Neuronal stem cell (in vitro differentiated cells): ENCODE measurements at regions not wholly inside any gene's neighbourhood (a gene's known extent, or its start where the extent isn't known, plus 50 kb on each side); places are given as distances from the start of the nearest gene placed in this dataset.
"Not testable (repeated sequence)": the region's sequence is repeated elsewhere in the genome, so short reads cannot be mapped to it uniquely, and the experiment has no call there.

ENCODE experiments used
- DNase-seq: peaks from one replicate; pipeline ENCODE4 v3.0.0-alpha.2; 2013; ENCODE audit warnings: low spot score
- H2AFZ ChIP-seq: one replicate; pipeline ENCODE4 v1.6.1; 2013; ENCODE audit warnings: mild to moderate bottlenecking, low read length, inconsistent platforms
- H2AK5ac ChIP-seq: 2 replicates; pipeline ENCODE4 v1.6.1; 2013; ENCODE audit warnings: low read depth, mild to moderate bottlenecking, inconsistent platforms, low read length, moderate library complexity, mixed read lengths
- H2BK120ac ChIP-seq: 2 replicates; pipeline ENCODE4 v1.6.1; 2013; ENCODE audit warnings: low read depth, mild to moderate bottlenecking, inconsistent platforms, low read length, moderate library complexity, mixed read lengths
- H2BK12ac ChIP-seq: one replicate; pipeline ENCODE4 v1.6.1; 2013; ENCODE audit warnings: low read length, inconsistent platforms
- H2BK15ac ChIP-seq: 2 replicates; pipeline ENCODE4 v1.6.1; 2013; ENCODE audit warnings: mild to moderate bottlenecking, low read length, inconsistent platforms, mixed read lengths
- H2BK5ac ChIP-seq: one replicate; pipeline ENCODE4 v1.6.1; 2013; ENCODE audit warnings: inconsistent platforms, mild to moderate bottlenecking, low read length, moderate library complexity
- H3K14ac ChIP-seq: one replicate; pipeline ENCODE4 v1.6.1; 2013; ENCODE audit warnings: low read length, inconsistent platforms
- H3K18ac ChIP-seq: 2 replicates; pipeline ENCODE4 v1.6.1; 2013; ENCODE audit warnings: low read length, inconsistent platforms
- H3K23ac ChIP-seq: 2 replicates; pipeline ENCODE4 v1.6.1; 2013; ENCODE audit warnings: low read depth, mild to moderate bottlenecking, mixed read lengths, low read length, inconsistent platforms; ENCODE audit not compliant: poor library complexity
- H3K27ac ChIP-seq: replicated peaks from 3 replicates; pipeline ENCODE4 v1.5.1; 2013; ENCODE audit warnings: low read length, inconsistent platforms
- H3K27me3 ChIP-seq, 3 experiments: 2 replicates each; pipeline ENCODE4 v1.6.1; 2013; ENCODE audit warnings: low read length in 3 of 3, mild to moderate bottlenecking in 2 of 3, inconsistent platforms in 1 of 3, low read depth in 1 of 3, mixed read lengths in 1 of 3, moderate library complexity in 1 of 3; ENCODE audit not compliant: control insufficient read depth in 3 of 3, insufficient read depth in 3 of 3
- H3K36me3 ChIP-seq, 2 donors: replicated peaks in 1 of 2; 2 replicates each; pipeline ENCODE4 v1.6.1; 2013; ENCODE audit warnings: low read length in 2 of 2; ENCODE audit not compliant: control insufficient read depth in 2 of 2, insufficient read depth in 2 of 2
- H3K4ac ChIP-seq: 2 replicates; pipeline ENCODE4 v1.6.1; 2013; ENCODE audit warnings: inconsistent platforms, mild to moderate bottlenecking, low read length, moderate library complexity
- H3K4me1 ChIP-seq, 2 donors: 1 replicate in 1 of 2; 2 replicates in 1 of 2; pipeline ENCODE4 v1.6.1; 2013; ENCODE audit warnings: low read length in 2 of 2, low read depth in 1 of 2; ENCODE audit not compliant: control insufficient read depth in 2 of 2, insufficient read depth in 1 of 2
- H3K4me2 ChIP-seq: one replicate; pipeline ENCODE4 v1.6.1; 2013; ENCODE audit warnings: mild to moderate bottlenecking, low read length, inconsistent platforms; ENCODE audit not compliant: insufficient read depth, poor library complexity, severe bottlenecking
- H3K4me3 ChIP-seq, 2 donors: 2 replicates each; pipeline ENCODE4 v1.5.1; 2013; ENCODE audit warnings: low read length in 2 of 2, mild to moderate bottlenecking in 2 of 2, inconsistent platforms in 1 of 2, moderate library complexity in 1 of 2
- H3K79me1 ChIP-seq: one replicate; pipeline ENCODE4 v1.6.1; 2013; ENCODE audit warnings: low read depth, mild to moderate bottlenecking, inconsistent platforms, low read length, moderate library complexity
- H3K9ac ChIP-seq: one replicate; pipeline ENCODE4 v1.6.1; 2013; ENCODE audit warnings: mild to moderate bottlenecking, low read depth, low read length, inconsistent platforms; ENCODE audit not compliant: poor library complexity
- H3K9me3 ChIP-seq, 2 donors: replicated peaks in 1 of 2; 2 replicates each; pipeline versions ENCODE3 to v1.6.1; 2013; ENCODE audit warnings: low read length in 2 of 2, mild to moderate bottlenecking in 2 of 2, inconsistent platforms in 1 of 2, low read depth in 1 of 2, mixed read lengths in 1 of 2, moderate library complexity in 1 of 2; ENCODE audit not compliant: control insufficient read depth in 2 of 2, insufficient read depth in 1 of 2
- H4K8ac ChIP-seq: one replicate; pipeline ENCODE4 v1.6.1; 2013; ENCODE audit warnings: low read depth, mild to moderate bottlenecking, inconsistent platforms, low read length, moderate library complexity
- H4K91ac ChIP-seq: one replicate; pipeline ENCODE4 v1.6.1; 2013; ENCODE audit warnings: low read length, low read depth, mild to moderate bottlenecking, inconsistent platforms; ENCODE audit not compliant: poor library complexity
- WGBS, 2 donors: extraction: QIAGEN DNeasy Blood & Tissue Kit; methylation state at CpG; one replicate each; pipeline ENCODE4 v1.1.7; 2013; ENCODE audit warnings: missing lambda C conversion rate in 2 of 2, mixed read lengths in 1 of 2; ENCODE audit not compliant: insufficient read length in 2 of 2, insufficient replicate concordance in 1 of 2; ENCODE audit errors: extremely low coverage in 2 of 2; 5-methylcytosine and 5-hydroxymethylcytosine counted together

- not testable (repeated sequence) for H3K4ac ChIP-seq, H3K27ac ChIP-seq, H3K4me2 ChIP-seq, H2AFZ ChIP-seq, H2BK5ac ChIP-seq, DNase-seq, H4K91ac ChIP-seq, H2BK120ac ChIP-seq, H3K36me3 ChIP-seq, H3K9ac ChIP-seq, H3K4me1 ChIP-seq, H4K8ac ChIP-seq, H2AK5ac ChIP-seq, H3K4me3 ChIP-seq, H2BK15ac ChIP-seq, H3K23ac ChIP-seq, H3K14ac ChIP-seq, H2BK12ac ChIP-seq, H3K79me1 ChIP-seq, H3K9me3 ChIP-seq, H3K18ac ChIP-seq
- WGBS, 2 donors, result no CpG with 5 or more reads among the region's 3 CpGs
- peaks cover 0 to 23% (median 5%) of the 10 kb centered on the region in 3 experiments for H3K27me3 ChIP-seq
These were observed 180.9 kb downstream of the OTOP1 start for GRCh38 chr4:4045823-4046222.

DNA sequence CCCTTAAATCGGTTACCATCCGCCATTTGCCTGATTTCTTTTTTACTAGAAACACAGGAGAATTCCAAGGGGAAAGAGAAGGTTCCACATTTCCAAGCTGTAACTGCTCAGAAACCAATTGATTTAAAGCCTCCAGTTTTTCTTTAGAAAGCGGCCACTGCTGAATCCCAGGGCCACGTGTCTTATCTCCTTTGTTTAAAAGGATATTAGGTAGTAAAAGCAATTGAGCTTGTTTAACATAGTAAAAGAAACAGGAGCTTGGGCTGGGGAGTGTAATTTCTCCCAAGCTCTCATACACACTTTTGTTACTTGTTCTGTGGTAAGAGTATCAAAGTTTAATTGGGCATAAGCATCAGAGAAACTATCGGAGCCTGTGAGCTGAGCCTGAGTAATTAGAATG is 180.0 kb downstream of the OTOP1 start:
- not testable (repeated sequence) for H2AK5ac ChIP-seq, H3K36me3 ChIP-seq, H3K18ac ChIP-seq, H3K9me3 ChIP-seq, H3K4me3 ChIP-seq, H2BK15ac ChIP-seq, H2BK12ac ChIP-seq, H3K14ac ChIP-seq, H3K27ac ChIP-seq, H3K4me1 ChIP-seq, H2BK120ac ChIP-seq, H2BK5ac ChIP-seq, H3K79me1 ChIP-seq, DNase-seq, H2AFZ ChIP-seq, H3K4me2 ChIP-seq, H4K91ac ChIP-seq, H3K23ac ChIP-seq, H3K9ac ChIP-seq, H4K8ac ChIP-seq, H3K4ac ChIP-seq
- WGBS, 2 donors, result no CpG with 5 or more reads among the region's 5 CpGs
- peaks cover 0 to 23% (median 5%) of the 10 kb centered on the region in 3 experiments for H3K27me3 ChIP-seq

GRCh38 chr4:4047202-4047601 is 179.5 kb downstream of the OTOP1 start:
- not testable (repeated sequence) for H3K9me3 ChIP-seq, H2BK12ac ChIP-seq, H3K36me3 ChIP-seq, H2AK5ac ChIP-seq, H3K14ac ChIP-seq, H3K79me1 ChIP-seq, H4K91ac ChIP-seq, DNase-seq, H3K4me3 ChIP-seq, H3K27ac ChIP-seq, H4K8ac ChIP-seq, H2BK120ac ChIP-seq, H3K4ac ChIP-seq, H3K18ac ChIP-seq, H2BK15ac ChIP-seq, H3K9ac ChIP-seq, H2BK5ac ChIP-seq, H2AFZ ChIP-seq, H3K4me1 ChIP-seq, H3K23ac ChIP-seq
- no CpG with 5 or more reads among the region's 12 CpGs for WGBS, 2 donors
- Histone ChIP-seq H3K27me3 (peaks cover 0 to 23% (median 5%) of the 10 kb centered on the region in 3 experiments), H3K4me2 (peak overlapping the region; percentile 11)

GRCh38 chr4:4048227-4048626 is 178.5 kb downstream of the OTOP1 start:
- not testable (repeated sequence) for H2BK12ac ChIP-seq, H3K9me3 ChIP-seq, H2BK5ac ChIP-seq, H3K14ac ChIP-seq, H4K91ac ChIP-seq, H3K36me3 ChIP-seq, H3K23ac ChIP-seq, H3K4me3 ChIP-seq, H3K4ac ChIP-seq, H3K9ac ChIP-seq, H2AK5ac ChIP-seq, H3K27ac ChIP-seq, H3K18ac ChIP-seq, H4K8ac ChIP-seq, H2BK120ac ChIP-seq, H3K4me1 ChIP-seq, H3K4me2 ChIP-seq, H2AFZ ChIP-seq, DNase-seq, H3K79me1 ChIP-seq, H2BK15ac ChIP-seq
- no CpG with 5 or more reads among the region's 8 CpGs for WGBS, 2 donors
- H3K27me3 ChIP-seq, result peaks cover 0 to 23% (median 5%) of the 10 kb centered on the region in 3 experiments
